Ectodermal cell (in vitro differentiated cells): ENCODE measurements at regions not wholly inside any gene's neighbourhood (a gene's known extent, or its start where the extent isn't known, plus 50 kb on each side); places are given as distances from the start of the nearest gene placed in this dataset.

ENCODE experiments used
- H3K27ac ChIP-seq: 2 replicates; pipeline ENCODE4 v1.7.0; 2013; ENCODE audit warnings: mild to moderate bottlenecking, low read depth, low read length; ENCODE audit not compliant: insufficient read depth, poor library complexity, severe bottlenecking
- H3K27me3 ChIP-seq: 2 replicates; pipeline ENCODE4 v1.7.0; 2013; ENCODE audit warnings: mild to moderate bottlenecking, low read length; ENCODE audit not compliant: insufficient read depth, control insufficient read depth, poor library complexity, severe bottlenecking
- H3K36me3 ChIP-seq: one replicate; pipeline ENCODE4 v1.7.0; 2013; ENCODE audit warnings: low read length; ENCODE audit not compliant: control insufficient read depth, insufficient read depth
- H3K4me1 ChIP-seq: one replicate; pipeline ENCODE4 v1.7.0; 2013; ENCODE audit warnings: low read length; ENCODE audit not compliant: control insufficient read depth, insufficient read depth
- H3K4me3 ChIP-seq: 2 replicates; pipeline ENCODE4 v1.7.0; 2013; ENCODE audit warnings: low read depth, low read length, control low read depth; ENCODE audit not compliant: insufficient read depth
- H3K9me3 ChIP-seq: 2 replicates; pipeline ENCODE4 v1.7.0; 2013; ENCODE audit warnings: mild to moderate bottlenecking, low read length, moderate library complexity; ENCODE audit not compliant: control insufficient read depth
- WGBS, 2 experiments: methylation state at CpG; one replicate each; pipeline ENCODE4 v1.1.7; 2013; ENCODE audit warnings: missing lambda C conversion rate in 2 of 2; 5-methylcytosine and 5-hydroxymethylcytosine counted together

GRCh38 chr20:51917886-51918535, 115.7 kb upstream of the SALL4 start:
- Histone ChIP-seq H3K27ac (no peak overlapping the region), H3K4me3 (no peak overlapping the region), H3K4me1 (peaks cover 12% of the 10 kb centered on the region), H3K9me3 (no peaks in the 10 kb centered on the region), H3K27me3 (no peaks in the 10 kb centered on the region), H3K36me3 (no peaks in the 10 kb centered on the region)
- 80 to 83% methylated on average over 2 to 4 of the region's 4 CpGs for WGBS, 2 experiments

DNA sequence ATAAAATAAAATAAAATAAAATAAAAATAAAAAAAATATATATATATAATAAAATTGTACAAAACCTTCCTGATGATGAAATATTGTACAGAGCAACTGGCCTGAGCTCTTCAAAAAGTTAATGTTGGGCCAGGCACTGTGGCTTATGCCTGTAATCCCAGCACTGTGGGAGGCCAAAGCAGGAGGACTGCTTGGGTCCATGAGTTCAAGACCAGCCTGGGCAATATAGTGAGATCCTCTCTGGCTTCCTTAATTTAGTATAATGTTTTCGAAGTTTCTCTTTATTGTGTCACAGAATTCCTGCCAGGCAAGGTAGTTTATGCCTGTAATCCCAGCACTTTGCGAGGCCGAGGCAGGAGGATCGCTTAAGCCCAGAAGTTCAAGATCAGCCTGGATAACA, 113.9 kb upstream of the SALL4 start:
- H3K4me3 ChIP-seq, result no peak overlapping the region
- no peaks in the 10 kb centered on the region for H3K36me3 ChIP-seq
- H3K27ac ChIP-seq, result no peak overlapping the region
- peaks cover 16% of the 10 kb centered on the region for H3K4me1 ChIP-seq
- 87 to 90% methylated on average over 4 of the region's 4 CpGs for WGBS, 2 experiments
- no peaks in the 10 kb centered on the region for H3K9me3 ChIP-seq
- H3K27me3 ChIP-seq, result no peaks in the 10 kb centered on the region

DNA sequence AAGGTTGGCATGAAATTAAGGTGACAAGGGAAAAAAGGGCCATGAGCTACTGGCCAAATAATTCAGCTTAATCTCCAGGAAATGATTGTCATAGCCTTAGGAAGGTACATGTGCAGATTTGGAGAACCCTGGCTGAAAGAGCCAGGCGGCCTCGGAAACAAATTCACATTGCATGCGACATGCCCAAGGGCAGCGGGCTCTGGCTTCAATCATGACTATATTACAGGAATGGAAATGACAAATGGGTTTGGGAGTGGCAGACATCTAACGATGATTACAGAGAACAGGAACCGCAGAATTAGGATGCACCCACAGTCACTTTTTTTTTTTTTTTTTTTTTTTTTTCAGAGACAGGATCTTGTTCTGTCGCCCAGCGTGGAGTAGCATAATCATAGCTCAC, 112.4 kb upstream of the SALL4 start:
- WGBS, 2 experiments, result 93 to 95% methylated on average over 8 of the region's 8 CpGs
- no peak overlapping the region for H3K27ac ChIP-seq

GRCh38 chr20:51910321-51911050, 108.2 kb upstream of the SALL4 start:
- peaks cover 19% of the 10 kb centered on the region for H3K4me1 ChIP-seq
- peak overlapping the region; percentile 74 for H3K27ac ChIP-seq
- WGBS, 2 experiments, result 23% methylated on average over 7 of the region's 7 CpGs
- no peaks in the 10 kb centered on the region for H3K9me3 ChIP-seq
- no peaks in the 10 kb centered on the region for H3K36me3 ChIP-seq
- no peak overlapping the region for H3K4me3 ChIP-seq
- H3K27me3 ChIP-seq, result no peaks in the 10 kb centered on the region

More for the DNA sequence above, 112.4 kb upstream of the SALL4 start:
- Histone ChIP-seq H3K27me3 (no peaks in the 10 kb centered on the region), H3K4me3 (no peak overlapping the region), H3K9me3 (no peaks in the 10 kb centered on the region), H3K36me3 (no peaks in the 10 kb centered on the region), H3K4me1 (peaks cover 31% of the 10 kb centered on the region)

- Histone ChIP-seq H3K4me1 (peaks cover 19% of the 10 kb centered on the region), H3K4me3 (no peak overlapping the region), H3K27ac (no peak overlapping the region), H3K36me3 (no peaks in the 10 kb centered on the region), H3K9me3 (no peaks in the 10 kb centered on the region), H3K27me3 (no peaks in the 10 kb centered on the region)
- no CpG with 5 or more reads among the region's 1 CpG for whole genome bisulfite sequencing, 2 experiments
Observed at GRCh38 chr20:51906679-51907078, 104.4 kb upstream of the SALL4 start.

- 81 to 88% methylated on average over 6 of the region's 6 CpGs for WGBS, 2 experiments
- Histone ChIP-seq H3K4me1 (peaks cover 13% of the 10 kb centered on the region), H3K9me3 (no peaks in the 10 kb centered on the region), H3K4me3 (no peak overlapping the region), H3K27ac (no peak overlapping the region), H3K36me3 (no peaks in the 10 kb centered on the region), H3K27me3 (no peaks in the 10 kb centered on the region)
Observed at GRCh38 chr20:51906049-51906448, 103.7 kb upstream of the SALL4 start.

GRCh38 chr20:51902933-51903332, 100.6 kb upstream of the SALL4 start:
- H3K4me1 ChIP-seq, result no peaks in the 10 kb centered on the region
- H3K9me3 ChIP-seq, result no peaks in the 10 kb centered on the region
- H3K27me3 ChIP-seq, result no peaks in the 10 kb centered on the region
- H3K4me3 ChIP-seq, result no peak overlapping the region
- no peak overlapping the region for H3K27ac ChIP-seq
- 95 to 96% methylated on average over 6 of the region's 6 CpGs for WGBS, 2 experiments
- no peaks in the 10 kb centered on the region for H3K36me3 ChIP-seq

DNA sequence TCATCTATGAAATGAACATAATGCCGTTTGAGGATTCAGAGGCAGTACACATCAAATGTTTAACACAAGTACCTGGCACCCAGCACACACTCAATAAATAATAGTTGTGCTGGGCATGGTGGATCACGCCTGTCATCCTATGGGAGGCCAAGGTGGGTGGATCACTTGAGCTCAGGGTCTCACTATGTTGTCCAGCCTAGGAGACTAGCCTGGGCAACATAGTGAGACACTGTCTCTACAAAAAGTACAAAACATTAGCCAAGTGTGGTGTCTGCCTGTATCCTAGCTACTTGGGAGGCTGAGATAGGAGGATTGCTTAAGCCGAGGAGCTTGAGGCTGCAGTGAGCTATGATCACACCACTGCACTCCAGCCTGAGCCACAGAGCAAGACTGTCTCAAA, 98.1 kb upstream of the SALL4 start:
- Histone ChIP-seq H3K27me3 (no peaks in the 10 kb centered on the region), H3K4me3 (no peak overlapping the region), H3K27ac (no peak overlapping the region), H3K9me3 (no peaks in the 10 kb centered on the region), H3K36me3 (no peaks in the 10 kb centered on the region), H3K4me1 (no peaks in the 10 kb centered on the region)
- WGBS, 2 experiments, result 90 to 92% methylated on average over 3 of the region's 3 CpGs

GRCh38 chr20:51899674-51900073, 97.4 kb upstream of the SALL4 start:
- Histone ChIP-seq H3K9me3 (no peaks in the 10 kb centered on the region), H3K36me3 (no peaks in the 10 kb centered on the region), H3K27me3 (no peaks in the 10 kb centered on the region), H3K27ac (no peak overlapping the region), H3K4me1 (peaks cover 4% of the 10 kb centered on the region), H3K4me3 (no peak overlapping the region)
- WGBS, 2 experiments, result 90 to 92% methylated on average over 7 of the region's 7 CpGs

DNA sequence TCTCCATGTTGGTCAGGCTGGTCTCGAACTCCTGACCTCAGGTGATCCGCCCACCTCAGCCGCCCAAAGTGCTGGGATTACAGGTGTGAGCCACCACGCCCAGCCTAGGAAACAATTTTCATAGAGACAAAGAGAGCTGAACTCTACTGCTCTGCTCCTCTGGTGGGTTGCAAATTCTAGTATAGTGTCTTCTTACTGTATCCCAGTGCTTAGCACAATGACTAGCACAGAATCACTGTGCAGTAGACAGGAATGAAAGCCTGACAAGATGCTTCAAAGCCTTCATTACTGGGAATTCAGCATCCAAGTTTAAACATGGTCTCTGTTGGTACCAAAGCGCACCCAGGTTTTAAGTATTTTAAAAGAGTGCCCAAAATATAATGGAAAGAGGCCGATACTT, 96.5 kb upstream of the SALL4 start:
- WGBS, 2 experiments, result 93 to 95% methylated on average over 6 of the region's 6 CpGs
- H3K27ac ChIP-seq, result no peak overlapping the region
- no peaks in the 10 kb centered on the region for H3K27me3 ChIP-seq
- H3K4me3 ChIP-seq, result no peak overlapping the region
- peaks cover 5% of the 10 kb centered on the region for H3K4me1 ChIP-seq
- no peaks in the 10 kb centered on the region for H3K9me3 ChIP-seq
- no peaks in the 10 kb centered on the region for H3K36me3 ChIP-seq
